ENCODE measurements at regions not wholly inside any gene's neighbourhood (a gene's known extent, or its start where the extent isn't known, plus 50 kb on each side); places are given as distances from the start of the nearest gene placed in this dataset.

- Histone ChIP-seq H3K27me3 (replicated peaks in 1 of 2; ENCODE audit: control insufficient read depth in 2 of 2, insufficient read depth in 2 of 2, low read length in 1 of 2) (no peaks in the 10 kb centered on the region), H3K9ac (ENCODE audit: control insufficient read depth, insufficient read depth, low read length) (no peak overlapping the region), H3K27ac (ENCODE audit: control insufficient read depth, insufficient read depth) (no peak overlapping the region), H3K4me3 (no peak overlapping the region), H3K9me3 (replicated peaks; ENCODE audit: control insufficient read depth, insufficient read depth, low read length) (no peaks in the 10 kb centered on the region), H3K36me3 (ENCODE audit: control insufficient read depth in 2 of 2, insufficient read depth in 2 of 2, low read length in 1 of 2) (no peaks in the 10 kb centered on the region), H3K4me1 (ENCODE audit: control insufficient read depth, insufficient read depth, low read length) (no peaks in the 10 kb centered on the region), H3K79me2 (ENCODE audit: control insufficient read depth, insufficient read depth, low read length) (no peaks in the 10 kb centered on the region), H2AFZ (ENCODE audit: control insufficient read depth, low read depth, low read length) (no peak overlapping the region), H4K20me1 (ENCODE audit: control insufficient read depth, insufficient read depth) (no peaks in the 10 kb centered on the region), H3K4me2 (ENCODE audit: control insufficient read depth, insufficient read depth) (no peak overlapping the region)
- SMC1A ChIA-PET (ENCODE audit: uncharacterized antibody, unreplicated experiment) = no interaction called here
- no peak for DNase-seq (ENCODE audit: low read depth, low spot score)
- POLR2A ChIA-PET = no interaction called here
- CTCF ChIA-PET = no interaction called here
- no peak for TF ChIP-seq SMAD5 (IDR thresholded peaks at IDR 0.05; ENCODE audit: low read depth)
- TF ChIP-seq RELA (IDR thresholded peaks at IDR 0.05; ENCODE audit: borderline replicate concordance, partially characterized antibody) = no peak
- TF ChIP-seq LARP7 (IDR thresholded peaks at IDR 0.05) = no peak
- no peak for TF ChIP-seq KDM1A (IDR thresholded peaks at IDR 0.05; ENCODE audit: borderline replicate concordance)
- TF ChIP-seq NR2C1 (IDR thresholded peaks at IDR 0.05) = no peak
- no peak for TF ChIP-seq ZNF592 (IDR thresholded peaks at IDR 0.05)
- no peak for TF ChIP-seq CREM (IDR thresholded peaks at IDR 0.05; ENCODE audit: low read depth)
- TF ChIP-seq POU2F2 (IDR thresholded peaks at IDR 0.05; ENCODE audit: borderline replicate concordance, low read depth, low read length) = no peak
- no peak for ATAC-seq
- in situ Hi-C loops (cut with MboI) = no loop called here
- intact Hi-C loops (cut with micrococcal nuclease; ENCODE audit: unreplicated experiment) = no loop called here
- BruUV-seq (replicated peaks) = no TSS peak
- no peak for FAIRE-seq
- RAD21 ChIA-PET (ENCODE audit: unreplicated experiment) = no interaction called here
These were observed 650.8 kb upstream of the EYS start for GRCh38 chr6:66357781-66358180.
